ENCODE measurements at regions not wholly inside any gene's neighbourhood (a gene's known extent, or its start where the extent isn't known, plus 50 kb on each side); places are given as distances from the start of the nearest gene placed in this dataset.

- Mint-ChIP-seq H3K9me3 (ENCODE audit: low read depth, unreplicated experiment) (peaks cover 5% of the 10 kb centered on the region), H3K4me1 (ENCODE audit: low read depth, unreplicated experiment) (peaks cover 12% of the 10 kb centered on the region), H3K4me3 (ENCODE audit: low read depth, unreplicated experiment) (no peak overlapping the region), H3K36me3 (ENCODE audit: insufficient read depth, unreplicated experiment) (no peaks in the 10 kb centered on the region), H3K27me3 (ENCODE audit: unreplicated experiment) (no peaks in the 10 kb centered on the region), H3K27ac (ENCODE audit: unreplicated experiment) (no peak overlapping the region)
- intact Hi-C loops (cut with micrococcal nuclease; ENCODE audit: unreplicated experiment): no loop called here
- no peak for TF ChIP-seq CTCF (IDR thresholded peaks at IDR 0.05; ENCODE audit: unreplicated experiment)
- no peak for DNase-seq
- no TSS peak for BruUV-seq (replicated peaks)
- CTCF ChIA-PET: no interaction called here
Observed at GRCh38 chr2:16135913-16136310, 195.6 kb downstream of the MYCN start.

- intact Hi-C loops (cut with micrococcal nuclease; ENCODE audit: unreplicated experiment): no loop called here
- Mint-ChIP-seq H3K4me3 (ENCODE audit: low read depth, unreplicated experiment) (no peak overlapping the region), H3K27ac (ENCODE audit: unreplicated experiment) (no peak overlapping the region), H3K27me3 (ENCODE audit: unreplicated experiment) (no peaks in the 10 kb centered on the region), H3K9me3 (ENCODE audit: low read depth, unreplicated experiment) (peaks cover 5% of the 10 kb centered on the region), H3K4me1 (ENCODE audit: low read depth, unreplicated experiment) (peaks cover 9% of the 10 kb centered on the region), H3K36me3 (ENCODE audit: insufficient read depth, unreplicated experiment) (no peaks in the 10 kb centered on the region)
- no TSS peak for BruUV-seq (replicated peaks)
- CTCF ChIA-PET: no interaction called here
- DNase-seq: no peak
- no peak for TF ChIP-seq CTCF (IDR thresholded peaks at IDR 0.05; ENCODE audit: unreplicated experiment)
Observed at GRCh38 chr2:16135196-16135912, 195.0 kb downstream of the MYCN start.

- H3K27ac Mint-ChIP-seq (ENCODE audit: unreplicated experiment): no peak overlapping the region
- CTCF ChIA-PET: no interaction called here
- BruUV-seq (replicated peaks): no TSS peak
- H3K4me3 Mint-ChIP-seq (ENCODE audit: low read depth, unreplicated experiment): no peak overlapping the region
- no peak for DNase-seq
- H3K36me3 Mint-ChIP-seq (ENCODE audit: insufficient read depth, unreplicated experiment): no peaks in the 10 kb centered on the region
- H3K4me1 Mint-ChIP-seq (ENCODE audit: low read depth, unreplicated experiment): peaks cover 9% of the 10 kb centered on the region
- intact Hi-C loops (cut with micrococcal nuclease; ENCODE audit: unreplicated experiment): no loop called here
- no peak for TF ChIP-seq CTCF (IDR thresholded peaks at IDR 0.05; ENCODE audit: unreplicated experiment)
- no peaks in the 10 kb centered on the region for H3K27me3 Mint-ChIP-seq (ENCODE audit: unreplicated experiment)
- peaks cover 5% of the 10 kb centered on the region for H3K9me3 Mint-ChIP-seq (ENCODE audit: low read depth, unreplicated experiment)
Observed at GRCh38 chr2:16134436-16135165, 194.3 kb downstream of the MYCN start.

GRCh38 chr2:16130906-16131400 is 190.6 kb downstream of the MYCN start:
- intact Hi-C loops (cut with micrococcal nuclease; ENCODE audit: unreplicated experiment): no loop called here
- CTCF ChIA-PET: no interaction called here
- no peak for TF ChIP-seq CTCF (IDR thresholded peaks at IDR 0.05; ENCODE audit: unreplicated experiment)
- Mint-ChIP-seq H3K27ac (ENCODE audit: unreplicated experiment) (no peak overlapping the region), H3K4me3 (ENCODE audit: low read depth, unreplicated experiment) (no peak overlapping the region), H3K36me3 (ENCODE audit: insufficient read depth, unreplicated experiment) (no peaks in the 10 kb centered on the region), H3K9me3 (ENCODE audit: low read depth, unreplicated experiment) (no peaks in the 10 kb centered on the region), H3K4me1 (ENCODE audit: low read depth, unreplicated experiment) (peaks cover 14% of the 10 kb centered on the region), H3K27me3 (ENCODE audit: unreplicated experiment) (no peaks in the 10 kb centered on the region)
- no peak for DNase-seq
- no TSS peak for BruUV-seq (replicated peaks)

Data from Calu3 (cell line).